OCI-LY7 (cell line): ENCODE measurements at regions not wholly inside any gene's neighbourhood (a gene's known extent, or its start where the extent isn't known, plus 50 kb on each side); places are given as distances from the start of the nearest gene placed in this dataset.
"Not testable (repeated sequence)": the region's sequence is repeated elsewhere in the genome, so short reads cannot be mapped to it uniquely, and the experiment has no call there.

ENCODE experiments used
- CTCF ChIP-seq: fragments of 200-600 bp; sonication (generic); conservative IDR thresholded peaks from 2 replicates; pipeline ENCODE4 v1.5.1; 2014; ENCODE audit warnings: mild to moderate bottlenecking, antibody characterized with exemption, low read length, moderate library complexity, mixed read lengths
- EZH2phosphoT487 ChIP-seq: fragments of 200-600 bp; sonication (generic); IDR thresholded peaks from 2 replicates; pipeline ENCODE4 v1.6.1; 2018; ENCODE audit warnings: low read depth, borderline replicate concordance, mild to moderate bottlenecking, mixed run types, antibody characterized with exemption, low read length, moderate library complexity, mixed read lengths

- TF ChIP-seq CTCF, EZH2phosphoT487: not testable (repeated sequence)
Observed at GRCh38 chr20:29753879-29754278, 1503.6 kb upstream of the DEFB115 start.
